DMS153 treated with DMSO at 0.1 percent for 48 hours (cell line): ENCODE measurements at regions not wholly inside any gene's neighbourhood (a gene's known extent, or its start where the extent isn't known, plus 50 kb on each side); places are given as distances from the start of the nearest gene placed in this dataset.

Experiments used
- DNase-seq: peaks from one replicate; lab custom pipeline; 2025; ENCODE audit not compliant: unreplicated experiment; lab: John Stamatoyannopoulos, UW

DNA sequence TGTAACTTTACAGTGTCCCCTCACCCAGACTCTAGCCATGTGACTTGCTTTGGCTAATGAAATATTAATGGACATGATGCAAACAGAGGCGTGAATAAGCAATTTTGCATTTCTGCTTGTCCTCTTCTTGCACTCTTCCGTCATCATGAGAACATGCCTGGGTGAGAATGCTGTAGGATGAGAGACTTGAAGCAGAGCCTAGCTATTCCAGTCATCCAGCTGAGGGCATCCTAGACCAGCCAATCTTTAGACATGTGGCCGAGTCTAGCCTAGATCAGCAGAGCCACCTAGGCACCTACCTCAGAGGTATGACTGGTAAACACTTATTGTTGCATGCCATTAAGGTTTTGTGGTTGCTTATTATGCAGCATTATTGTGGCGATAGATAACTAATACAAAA, 450.5 kb upstream of the AZI2 start:
- DNase-seq = no peak

DNA sequence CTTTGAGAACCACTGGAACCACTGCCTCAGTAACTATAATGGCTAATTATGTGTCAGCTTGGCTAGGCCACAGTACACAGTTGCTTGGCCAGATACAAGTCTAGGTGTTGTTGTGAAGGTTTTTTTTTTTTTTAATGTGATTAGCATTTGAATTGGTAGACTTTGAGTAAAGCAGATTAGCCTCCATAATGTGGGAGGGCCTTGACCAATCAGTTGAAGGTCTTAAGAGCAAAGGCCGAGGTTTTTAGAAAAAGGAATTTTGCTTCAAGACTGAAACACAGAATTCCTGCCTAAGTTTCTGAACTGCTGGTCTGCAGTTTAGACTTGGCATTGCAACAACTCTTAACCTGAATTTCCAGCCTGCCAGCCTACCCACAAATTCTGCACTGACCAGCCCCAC, 451.6 kb upstream of the AZI2 start:
- no peak for DNase-seq

DNA sequence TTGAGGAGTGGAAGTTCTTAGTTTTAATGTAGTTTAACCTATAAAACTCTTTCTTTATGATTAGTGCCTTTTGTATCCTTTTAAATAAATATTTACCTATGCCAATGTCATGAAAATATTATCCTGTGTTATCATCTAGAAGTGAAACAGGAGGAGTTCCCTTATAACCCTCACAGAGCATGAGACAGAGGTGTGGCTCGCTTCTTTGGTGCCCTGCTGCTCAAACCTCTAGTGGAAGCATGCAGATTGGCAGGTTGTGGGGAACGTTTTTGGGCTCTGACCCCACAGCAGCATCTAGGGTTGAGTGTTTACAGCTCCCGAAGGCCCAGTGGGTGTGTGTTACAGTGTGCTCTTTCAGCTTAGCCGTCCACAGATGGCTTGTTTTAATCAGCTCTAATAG, 459.4 kb upstream of the AZI2 start:
- DNase-seq = no peak

DNA sequence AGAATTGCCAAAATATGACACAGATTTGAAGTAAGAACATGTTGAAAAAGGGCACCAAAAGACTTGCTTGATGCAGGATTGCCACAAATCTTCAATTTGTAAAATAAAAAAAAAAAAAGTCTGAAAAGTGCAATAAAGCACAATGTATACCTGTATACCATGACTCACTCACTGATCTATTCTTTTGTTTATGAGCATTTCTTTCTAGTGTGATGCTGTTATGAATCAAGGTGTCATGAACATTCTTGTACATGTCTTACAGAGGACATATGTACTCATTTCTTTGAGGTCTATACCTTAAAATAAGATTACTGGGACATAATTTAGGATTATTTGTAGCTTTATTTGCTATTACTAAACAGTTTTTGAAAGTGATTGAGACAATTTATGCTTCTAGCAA, 464.9 kb upstream of the RBMS3 start:
- DNase-seq = no peak

DNA sequence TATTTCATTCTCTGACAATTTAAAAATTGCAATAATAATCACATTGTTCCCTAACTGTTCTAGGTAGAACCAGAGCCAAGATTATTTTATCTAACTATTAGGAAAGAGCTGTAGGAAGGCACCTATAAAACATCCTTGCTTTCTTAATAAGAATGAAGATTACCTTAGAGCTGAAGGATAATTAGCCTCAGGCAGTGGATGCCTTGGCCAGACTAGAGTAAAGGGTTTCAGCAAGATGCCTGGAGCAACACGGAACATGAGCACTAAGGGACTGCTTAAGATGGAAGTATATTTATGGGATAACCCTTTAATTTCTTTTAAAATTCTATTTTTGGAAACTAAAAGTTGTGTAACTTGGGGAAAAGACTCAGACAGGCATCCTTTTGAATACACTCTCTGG, 456.6 kb upstream of the RBMS3 start:
- no peak for DNase-seq

DNA sequence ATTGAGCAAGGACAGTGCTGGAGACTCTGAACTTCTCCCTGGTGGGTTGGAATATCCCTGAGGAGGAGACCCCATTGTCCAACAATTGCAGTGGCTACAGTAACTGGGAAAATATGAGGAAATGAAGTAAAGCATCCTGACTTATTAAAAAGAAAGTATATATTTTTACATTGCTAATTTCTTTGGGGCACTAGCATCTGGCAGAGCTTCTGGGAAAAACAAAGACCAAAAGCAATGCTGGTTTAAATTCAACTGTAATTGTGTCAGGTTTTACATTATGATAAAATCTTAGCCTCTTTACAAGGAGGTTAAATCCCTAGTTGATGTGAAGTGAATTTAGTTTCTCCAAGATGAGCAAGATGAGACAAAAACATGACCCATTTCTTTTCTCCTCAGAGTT, 454.0 kb upstream of the RBMS3 start:
- DNase-seq = no peak

DNA sequence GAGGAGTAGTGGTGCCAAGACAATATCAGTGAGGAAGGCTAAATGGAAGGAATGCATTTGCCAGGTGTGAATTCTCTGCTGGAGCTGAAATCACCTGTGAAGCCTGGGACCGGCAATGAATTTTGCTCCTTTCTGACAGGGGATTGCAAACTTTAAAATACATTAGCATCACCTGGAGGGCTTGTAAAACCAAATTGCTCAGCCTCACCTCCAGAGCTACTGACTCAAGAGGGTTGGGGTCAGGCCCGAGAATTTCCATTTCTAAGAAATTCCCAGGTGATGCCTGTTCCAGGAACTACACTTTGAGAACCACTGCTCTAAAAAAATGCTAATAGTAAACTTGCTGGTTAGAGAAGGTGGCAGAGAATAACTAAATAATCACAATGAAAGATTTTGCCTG, 445.6 kb upstream of the RBMS3 start:
- DNase-seq = no peak

DNA sequence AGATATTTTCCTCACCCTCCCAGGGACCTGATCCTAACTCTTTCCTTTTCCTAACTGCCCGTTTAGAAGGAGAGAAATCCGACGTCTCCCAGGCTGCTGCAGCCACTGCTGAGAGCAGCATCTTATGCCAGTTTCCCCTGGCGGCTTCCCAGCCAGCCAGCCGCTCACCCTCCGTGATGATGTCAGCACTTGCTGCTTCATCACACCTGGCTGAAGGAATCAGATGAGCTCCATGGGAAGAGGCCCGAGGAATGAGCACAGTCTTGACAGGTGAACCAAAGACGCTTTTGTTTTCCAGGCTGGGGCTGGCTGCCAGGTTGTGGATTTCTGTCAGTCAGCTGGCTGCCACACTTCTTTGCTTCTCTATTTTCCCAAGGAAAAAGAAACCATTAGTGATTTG, 445.1 kb upstream of the RBMS3 start:
- DNase-seq = no peak

DNA sequence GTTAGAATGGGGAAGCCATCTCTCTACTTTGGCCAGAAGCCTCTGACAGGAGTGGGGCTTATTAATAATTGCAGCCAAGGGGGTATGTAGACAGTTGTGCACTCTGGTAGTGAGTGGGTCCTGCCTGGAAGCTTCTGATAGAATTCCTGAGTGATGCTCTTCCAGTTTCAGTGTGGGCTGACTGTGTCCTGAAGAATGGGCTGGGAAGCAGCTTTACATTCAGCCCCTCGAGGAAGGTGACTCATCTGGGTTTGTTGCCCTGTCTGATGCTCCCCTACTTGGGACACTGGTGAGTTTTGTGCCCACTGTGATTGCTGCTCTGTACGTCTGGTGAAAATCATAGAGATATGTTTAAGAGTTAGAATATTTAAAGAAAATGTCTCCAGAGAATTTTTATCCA, 444.7 kb upstream of the RBMS3 start:
- DNase-seq = no peak

DNA sequence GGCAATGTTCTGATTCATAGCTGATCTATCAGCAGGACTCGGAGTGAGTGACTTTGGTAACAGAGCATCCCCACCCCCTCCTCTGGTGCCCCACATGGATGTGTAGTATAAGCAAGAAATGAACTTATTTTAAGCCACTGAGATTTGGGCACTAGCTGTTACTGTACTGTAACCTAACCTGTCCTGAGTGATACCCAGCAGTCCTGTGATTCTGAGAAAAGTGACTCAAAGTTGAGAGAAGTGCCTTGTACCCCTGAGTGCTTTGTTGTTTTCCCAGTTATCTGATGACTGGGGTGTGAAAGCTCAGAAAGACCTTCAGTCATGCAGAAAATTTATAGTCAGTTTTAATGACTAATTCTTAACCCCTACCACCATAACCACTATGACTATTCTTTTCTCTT, 439.9 kb upstream of the RBMS3 start:
- no peak for DNase-seq

DNA sequence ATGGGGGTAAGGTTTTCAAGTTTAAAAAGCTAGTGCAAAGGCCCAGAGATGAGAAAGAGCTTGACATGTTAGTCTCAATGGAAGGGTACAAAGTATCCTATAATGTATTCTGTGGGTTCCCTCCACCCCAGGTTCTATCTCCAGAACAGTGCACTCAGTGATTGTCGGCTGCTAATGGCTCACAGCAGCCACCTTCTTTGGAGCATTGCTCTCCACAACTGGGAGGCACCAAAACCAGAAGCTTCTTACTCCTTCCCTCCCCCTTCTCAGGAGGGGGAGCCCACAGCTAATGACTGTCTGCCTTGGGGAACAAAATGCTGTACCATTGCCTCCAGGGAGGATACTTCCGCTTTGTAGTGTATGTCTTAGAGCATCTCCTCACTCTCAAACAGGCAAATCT, 439.4 kb upstream of the RBMS3 start:
- DNase-seq = no peak

DNA sequence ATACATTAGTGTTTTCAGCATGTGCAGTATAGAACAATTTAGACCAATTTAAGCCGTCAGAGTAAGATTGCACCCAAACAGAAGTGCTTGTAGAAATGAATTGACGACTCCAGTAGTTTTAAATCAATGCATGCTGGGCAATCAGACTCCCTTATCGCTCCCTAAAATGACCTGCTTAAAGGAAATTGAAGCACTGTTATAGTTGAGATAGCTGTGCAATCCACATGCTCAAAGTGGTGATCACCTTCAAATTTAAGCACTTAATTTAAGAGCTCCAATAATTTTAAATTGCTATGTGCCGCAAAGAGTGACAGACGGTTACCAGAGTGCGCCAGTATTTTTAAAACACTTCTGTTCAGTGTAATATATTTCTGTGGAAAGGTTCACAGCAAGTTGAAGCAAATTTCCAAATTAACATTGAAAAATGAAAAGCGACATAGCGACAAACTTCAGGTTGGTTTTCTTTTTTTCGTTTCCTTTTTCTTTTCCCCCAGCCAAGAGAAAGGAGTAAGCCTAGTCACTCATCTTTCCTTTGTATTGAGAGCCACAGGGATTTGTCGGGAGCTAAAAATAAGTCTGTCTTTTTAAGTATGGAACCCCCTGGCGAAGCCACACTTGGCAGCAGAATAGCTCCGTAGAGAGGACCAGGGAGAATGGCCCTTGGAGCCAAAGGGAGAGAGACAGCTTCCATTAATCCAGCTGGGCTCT, 436.4 kb upstream of the RBMS3 start:
- DNase-seq = no peak

DNA sequence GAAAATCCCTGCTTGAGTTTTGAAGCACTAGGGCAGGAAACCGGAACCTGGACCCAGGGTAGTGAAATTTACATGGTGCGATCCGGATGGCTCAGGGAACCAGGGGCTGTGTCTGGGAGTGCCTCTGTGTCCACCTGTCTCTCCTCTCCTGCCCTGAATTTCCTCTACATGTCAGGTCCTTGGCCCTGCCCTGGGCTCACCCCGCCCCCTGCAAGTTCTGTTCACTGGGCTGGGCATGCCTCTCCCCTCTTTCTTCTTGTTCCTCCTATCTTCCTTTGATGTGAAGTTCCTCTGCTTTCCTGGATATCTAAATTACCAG, 435.9 kb upstream of the RBMS3 start:
- no peak for DNase-seq

DNA sequence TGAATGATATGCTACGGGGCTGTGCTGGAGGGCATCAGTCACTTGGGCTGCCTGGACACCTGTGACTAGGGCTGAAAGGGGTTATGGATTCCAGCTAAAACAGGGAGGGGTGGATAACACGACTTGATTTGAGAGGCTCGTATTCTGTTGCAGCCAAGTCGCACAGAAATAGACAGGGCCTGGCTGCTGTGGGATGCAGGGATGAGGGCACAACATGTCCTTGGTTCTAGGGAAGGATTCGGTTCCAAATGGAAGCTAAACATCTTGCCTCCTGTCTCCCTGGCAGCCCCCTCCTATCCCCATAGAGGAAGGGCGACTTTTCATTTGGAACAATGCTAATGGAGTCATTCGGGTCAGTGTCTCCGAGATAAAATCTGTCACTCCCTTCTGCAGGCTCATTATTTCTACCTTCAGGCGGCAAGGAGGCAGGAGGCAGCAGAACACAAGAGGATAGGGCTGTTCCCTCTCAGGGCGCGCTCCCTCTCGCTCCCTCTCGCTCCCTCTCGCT, 433.8 kb upstream of the RBMS3 start:
- DNase-seq = no peak

DNA sequence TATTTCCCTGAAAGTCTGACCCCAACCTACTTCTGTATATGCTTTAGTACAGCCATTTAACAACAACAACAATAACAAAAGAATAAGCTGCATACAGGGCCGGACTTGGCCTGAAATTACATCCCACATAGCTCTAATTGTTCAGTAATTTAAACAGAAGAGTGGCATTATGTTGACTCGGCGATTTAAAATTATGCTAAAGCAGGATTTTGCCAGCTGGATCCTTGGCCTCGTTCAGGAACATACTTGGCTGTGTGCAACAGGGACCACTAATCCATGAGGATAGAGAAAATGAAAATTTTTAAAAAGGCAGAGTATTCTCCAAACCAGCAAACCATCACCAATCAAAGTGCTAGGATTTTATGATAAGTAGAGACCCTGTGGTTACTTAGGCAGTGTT, 433.1 kb upstream of the RBMS3 start:
- no peak for DNase-seq

DNA sequence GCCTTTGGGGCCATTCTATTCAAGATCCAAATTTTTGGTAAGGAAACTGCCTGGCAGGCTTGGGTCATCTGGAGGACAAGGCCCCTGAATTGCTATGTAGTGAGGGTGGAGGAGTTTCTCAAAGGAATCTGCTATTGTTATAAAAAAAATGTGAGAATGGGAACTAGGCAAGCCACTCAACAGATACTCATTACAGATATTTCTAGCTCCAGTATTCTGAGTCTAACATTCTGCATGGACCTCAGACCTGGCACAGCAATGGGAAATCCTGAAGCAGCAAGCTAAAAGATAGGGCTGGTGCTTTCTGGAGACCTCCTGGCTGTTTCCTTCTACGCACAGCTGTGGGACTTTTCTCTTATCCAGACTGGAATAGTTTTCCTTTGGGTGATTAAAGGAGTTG, 430.7 kb upstream of the RBMS3 start:
- no peak for DNase-seq

DNA sequence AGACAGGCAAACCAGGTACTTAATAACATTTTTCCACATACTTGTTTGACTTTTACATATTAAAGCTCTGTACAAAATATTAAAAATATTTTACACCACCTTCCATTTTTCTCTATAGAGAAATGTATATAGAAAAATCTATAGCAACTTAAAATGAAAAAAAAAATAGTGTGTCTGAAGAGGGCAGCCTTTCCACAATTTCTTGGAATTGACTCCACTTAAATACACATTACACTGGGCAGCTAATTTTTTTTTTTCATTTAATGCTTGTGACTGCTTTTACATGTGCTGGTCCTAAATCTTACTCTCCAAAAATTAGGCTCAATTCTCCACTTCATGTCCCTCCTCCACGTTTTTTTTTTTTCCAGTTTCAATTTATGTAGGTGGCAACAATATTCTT, 427.0 kb upstream of the RBMS3 start:
- DNase-seq = no peak

DNA sequence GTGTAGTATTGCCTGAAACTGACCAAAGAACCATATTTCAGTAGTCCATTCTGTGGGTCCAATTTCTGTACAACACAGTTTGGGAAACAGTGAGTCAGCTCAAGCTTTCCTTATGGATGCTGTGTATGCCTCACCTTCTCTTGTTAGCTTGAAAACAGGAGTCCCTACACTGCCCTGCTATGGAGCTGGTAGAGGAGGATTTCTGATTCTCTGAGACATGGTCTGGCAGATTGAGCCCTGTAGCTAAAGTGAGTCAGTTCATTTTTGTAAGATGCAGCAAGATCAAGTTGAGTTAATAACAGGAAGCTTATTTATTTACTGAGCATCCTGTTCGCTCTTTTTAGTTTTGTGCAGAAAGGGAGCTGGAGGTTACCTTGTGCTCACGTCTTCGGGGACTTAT, 424.1 kb upstream of the RBMS3 start:
- DNase-seq = no peak

DNA sequence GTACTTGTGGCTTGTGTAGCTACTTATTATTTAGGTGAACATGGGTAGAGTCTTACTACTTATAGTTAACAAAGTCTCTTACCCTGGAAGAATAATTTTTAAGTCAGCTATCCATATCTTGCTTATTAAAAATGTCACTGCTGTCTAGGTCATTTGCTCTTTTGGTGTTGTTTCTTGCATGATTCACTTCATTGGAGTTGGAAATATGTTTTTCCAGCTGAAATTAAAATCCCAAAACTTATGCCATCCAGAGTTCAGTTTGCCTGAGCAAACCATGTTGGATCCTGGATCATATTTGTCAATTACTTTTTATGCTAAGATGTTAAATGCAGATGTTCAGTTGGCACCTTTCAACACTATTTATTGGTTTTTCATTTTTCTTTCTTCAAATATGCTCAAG, 421.0 kb upstream of the RBMS3 start:
- DNase-seq = no peak

DNA sequence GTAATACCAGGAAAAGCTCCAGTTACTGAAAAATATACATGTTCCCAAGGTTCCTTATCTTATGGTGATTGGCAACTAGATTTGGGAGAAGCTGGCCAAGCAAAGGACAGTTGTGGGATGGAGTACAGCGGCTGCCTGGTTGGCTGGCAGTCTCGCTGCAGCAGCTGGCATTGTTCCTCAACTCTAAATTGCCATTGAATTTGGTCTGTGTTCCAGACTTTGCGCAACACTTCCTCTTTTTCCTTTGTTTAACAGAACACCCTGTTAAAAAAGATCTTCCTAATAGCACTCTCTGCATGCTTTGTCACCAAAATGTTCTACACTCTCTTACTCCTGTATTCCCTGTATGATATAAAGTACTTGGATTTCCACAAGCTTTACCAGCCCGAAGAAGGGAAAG, 420.6 kb upstream of the RBMS3 start:
- no peak for DNase-seq

DNA sequence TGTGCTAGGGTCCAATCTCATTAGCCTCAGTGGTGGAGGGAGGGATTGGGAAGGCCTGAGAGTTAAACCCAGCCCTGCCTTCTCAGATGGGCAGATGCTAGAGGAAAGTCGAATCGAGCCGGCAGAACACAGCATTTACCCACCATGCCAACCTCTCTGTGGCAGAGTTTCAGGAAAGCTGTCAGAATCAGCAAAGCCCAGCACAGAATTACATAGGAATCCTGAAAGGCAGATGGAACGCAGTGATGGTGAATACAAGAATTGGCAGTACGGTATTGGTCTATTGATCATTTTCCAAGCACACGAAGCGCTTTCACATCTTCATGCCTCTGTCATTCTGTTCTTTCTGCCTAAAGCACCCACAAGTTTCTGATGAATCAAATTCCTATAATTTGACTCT, 417.7 kb upstream of the RBMS3 start:
- DNase-seq = no peak

DNA sequence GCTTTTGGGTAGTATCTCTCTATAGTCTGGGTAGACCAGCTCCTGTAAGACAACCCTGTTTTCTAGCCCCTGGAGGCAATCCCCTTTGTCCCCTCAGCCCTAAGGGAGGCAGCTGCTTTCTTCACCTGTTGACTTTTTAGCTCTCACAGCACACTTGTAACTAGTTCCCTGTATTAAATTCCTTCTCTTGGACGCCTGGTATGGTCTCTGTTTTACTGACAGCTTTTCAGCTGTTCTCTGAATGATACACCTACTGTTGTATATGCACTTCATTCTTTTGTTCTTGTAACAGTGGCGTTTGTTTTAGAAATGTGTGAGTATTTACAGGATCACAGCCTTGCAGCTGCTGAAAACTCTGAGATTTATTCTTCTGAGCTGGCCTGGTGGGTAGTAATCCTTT, 413.0 kb upstream of the RBMS3 start:
- no peak for DNase-seq

DNA sequence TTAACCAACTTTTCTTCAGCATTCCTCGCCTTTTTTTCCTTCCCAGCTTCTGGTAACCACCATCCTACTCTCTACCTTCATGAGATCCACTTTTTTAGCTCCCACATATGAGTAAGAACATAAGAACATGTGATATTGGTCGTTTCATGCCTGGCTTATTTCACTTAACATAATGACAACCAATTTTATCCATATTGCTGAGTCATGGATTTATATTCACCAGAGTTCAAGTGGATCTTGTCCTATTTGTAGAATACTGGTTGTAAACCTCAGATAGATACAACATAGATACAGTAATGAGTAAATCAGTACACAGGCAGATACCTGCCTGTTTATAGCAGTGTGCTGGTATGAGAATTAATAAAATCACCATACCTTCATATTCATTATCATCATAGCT, 412.0 kb upstream of the RBMS3 start:
- no peak for DNase-seq

DNA sequence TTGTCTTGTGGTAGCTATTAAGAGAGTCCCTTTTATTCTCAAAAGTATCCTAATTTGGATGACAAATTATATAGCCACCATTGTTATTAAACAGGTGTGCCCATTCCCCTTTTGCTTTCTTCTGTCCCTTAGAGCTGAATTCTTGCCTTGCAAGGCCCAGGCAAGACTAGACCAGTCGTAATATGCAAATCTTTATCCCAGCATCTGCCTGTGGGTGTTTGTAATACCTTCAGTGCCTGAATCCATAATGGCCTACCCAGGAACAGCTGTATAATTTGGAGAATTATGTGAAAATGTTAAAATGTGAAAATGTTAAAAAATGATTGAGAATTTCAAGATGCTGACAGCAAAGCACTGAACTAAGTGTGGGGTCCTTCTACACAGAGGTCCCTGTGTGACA, 403.0 kb upstream of the RBMS3 start:
- DNase-seq = no peak
